ENCODE measurements at regions not wholly inside any gene's neighbourhood (a gene's known extent, or its start where the extent isn't known, plus 50 kb on each side); places are given as distances from the start of the nearest gene placed in this dataset.

DNA sequence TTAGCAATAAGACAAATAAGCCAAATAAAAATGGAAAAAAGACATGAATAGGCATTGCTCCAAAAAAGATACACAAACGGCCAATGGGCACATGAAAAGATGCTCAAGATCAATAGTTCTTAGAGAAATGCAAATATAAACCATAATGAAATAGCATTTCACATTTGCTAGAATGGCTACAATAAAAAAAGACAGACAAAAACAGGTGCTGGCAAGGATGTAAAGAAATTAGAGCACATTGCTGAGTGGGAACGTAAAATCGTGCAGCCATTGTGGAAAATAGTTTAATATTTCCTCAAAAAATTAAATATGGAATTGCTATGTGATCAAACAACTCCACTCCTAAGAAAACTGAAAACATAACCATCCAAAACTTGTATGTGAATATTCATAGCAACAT, 160.0 kb upstream of the SPATS2L start:
- no peak for TF ChIP-seq POLR2A (IDR thresholded peaks at IDR 0.05; ENCODE audit: low read length)
- TF ChIP-seq GATA1 (IDR thresholded peaks at IDR 0.05; ENCODE audit: low read depth, low read length) = no peak

All from erythroblast (primary cell).